Pulmonary artery endothelial cell (primary cell): ENCODE measurements at regions not wholly inside any gene's neighbourhood (a gene's known extent, or its start where the extent isn't known, plus 50 kb on each side); places are given as distances from the start of the nearest gene placed in this dataset.

ENCODE experiments used
- DNase-seq: peaks from one replicate; pipeline ENCODE4 v3.0.0-alpha.2; 2011; ENCODE audit warnings: low read depth, low spot score

GRCh38 chr4:129672941-129673340, 577.0 kb downstream of the C4orf33 start:
- DNase-seq, result no peak

GRCh38 chr4:129675036-129675435, 579.1 kb downstream of the C4orf33 start:
- DNase-seq, result no peak

GRCh38 chr4:129676934-129677333, 581.0 kb downstream of the C4orf33 start:
- DNase-seq, result no peak

GRCh38 chr4:129682586-129682985, 586.6 kb downstream of the C4orf33 start:
- DNase-seq, result no peak

- no peak for DNase-seq
Observed at GRCh38 chr4:129707949-129708348, 612.0 kb downstream of the C4orf33 start.

- DNase-seq, result no peak
Observed at GRCh38 chr4:129708784-129709183, 612.8 kb downstream of the C4orf33 start.

GRCh38 chr4:129738175-129738574, 642.2 kb downstream of the C4orf33 start:
- no peak for DNase-seq

- no peak for DNase-seq
Observed at GRCh38 chr4:129747756-129748155, 651.8 kb downstream of the C4orf33 start.

- DNase-seq, result no peak
Observed at GRCh38 chr4:129748991-129749390, 653.0 kb downstream of the C4orf33 start.

GRCh38 chr4:129751646-129752045, 655.7 kb downstream of the C4orf33 start:
- DNase-seq, result no peak

- no peak for DNase-seq
Observed at GRCh38 chr4:129783596-129783995, 687.6 kb downstream of the C4orf33 start.

- no peak for DNase-seq
Observed at GRCh38 chr4:129788486-129788885, 692.5 kb downstream of the C4orf33 start.

- no peak for DNase-seq
Observed at GRCh38 chr4:129804461-129804981, 708.6 kb downstream of the C4orf33 start.

- DNase-seq, result no peak
Observed at GRCh38 chr4:129806986-129807385, 711.0 kb downstream of the C4orf33 start.

- DNase-seq, result no peak
Observed at GRCh38 chr4:129808242-129808641, 712.3 kb downstream of the C4orf33 start.

GRCh38 chr4:129821073-129821472, 725.1 kb downstream of the C4orf33 start:
- DNase-seq, result no peak

- no peak for DNase-seq
Observed at GRCh38 chr4:129821963-129822362, 726.0 kb downstream of the C4orf33 start.

- peak; percentile 86 for DNase-seq
Observed at GRCh38 chr4:129822701-129823100, 726.7 kb downstream of the C4orf33 start.

GRCh38 chr4:129823105-129823504, 727.2 kb downstream of the C4orf33 start:
- DNase-seq, result no peak

- no peak for DNase-seq
Observed at GRCh38 chr4:129829373-129829772, 733.4 kb downstream of the C4orf33 start.

GRCh38 chr4:129839687-129840086, 743.7 kb downstream of the C4orf33 start:
- DNase-seq, result no peak

GRCh38 chr4:129842096-129842495, 746.1 kb downstream of the C4orf33 start:
- DNase-seq, result no peak

- no peak for DNase-seq
Observed at GRCh38 chr4:129852434-129852833, 756.5 kb downstream of the C4orf33 start.
